CD4-positive, alpha-beta T cell (primary cell): ENCODE measurements at regions not wholly inside any gene's neighbourhood (a gene's known extent, or its start where the extent isn't known, plus 50 kb on each side); places are given as distances from the start of the nearest gene placed in this dataset.

ENCODE experiments used
- ATAC-seq: fragments of 200-7000 bp; cut with Tn5 transposase; one replicate; pipeline ENCODE4 v1.10.0; 2022; ENCODE audit warnings: mild to moderate bottlenecking; ENCODE audit not compliant: poor library complexity
- CTCF ChIA-PET: fragments of 350-600 bp; sonication (Branson Sonifier 250); formaldehyde crosslinking; loops from one replicate; lab custom pipeline; 2021; ENCODE audit warnings: antibody characterized with exemption, inconsistent platforms; lab: Charles Lee
- POLR2A ChIA-PET: fragments of 350-600 bp; sonication (Branson Sonifier 250); formaldehyde crosslinking; loops from one replicate; lab custom pipeline; 2021; ENCODE audit warnings: antibody characterized with exemption, inconsistent platforms; lab: Charles Lee
- DNase-seq, 14 experiments: peaks; one replicate each; pipeline ENCODE4 v3.0.0-alpha.2; 2013 to 2020; ENCODE audit warnings: mixed read lengths in 2 of 14
- H3K27ac ChIP-seq, 2 donors: one replicate each; pipeline versions ENCODE4 v1.5.1 to v1.7.0; 2013; ENCODE audit warnings: low read length in 2 of 2, low read depth in 1 of 2, mild to moderate bottlenecking in 1 of 2
- H3K27me3 ChIP-seq, 2 experiments: 1 replicate in 1 of 2; 2 replicates in 1 of 2; pipeline versions ENCODE4 v1.6.1 to v1.7.0; 2013; ENCODE audit warnings: low read length in 2 of 2, control low read depth in 1 of 2, mild to moderate bottlenecking in 1 of 2, moderate library complexity in 1 of 2; ENCODE audit not compliant: insufficient read depth in 2 of 2, control insufficient read depth in 1 of 2
- H3K36me3 ChIP-seq: one replicate; pipeline ENCODE4 v1.6.1; 2013; ENCODE audit warnings: low read length, control low read depth; ENCODE audit not compliant: insufficient read depth
- H3K4me1 ChIP-seq: one replicate; pipeline ENCODE4 v1.6.1; 2013; ENCODE audit warnings: low read length, control low read depth; ENCODE audit not compliant: insufficient read depth
- H3K4me3 ChIP-seq: one replicate; pipeline ENCODE4 v1.5.1; 2013; ENCODE audit warnings: mild to moderate bottlenecking, low read length, moderate library complexity
- H3K9me3 ChIP-seq, 2 experiments: 1 replicate in 1 of 2; 2 replicates in 1 of 2; pipeline versions ENCODE4 v1.6.1 to v1.7.0; 2013; ENCODE audit warnings: low read length in 2 of 2, mild to moderate bottlenecking in 2 of 2, control low read depth in 1 of 2, moderate library complexity in 1 of 2; ENCODE audit not compliant: control insufficient read depth in 1 of 2, insufficient read depth in 1 of 2
- H3K27ac Mint-ChIP-seq: one replicate; pipeline ENCODE4 v1.8.0; 2020; ENCODE audit warnings: mixed read lengths
- H3K27me3 Mint-ChIP-seq: one replicate; pipeline ENCODE4 v1.8.0; 2021; ENCODE audit warnings: mixed read lengths
- H3K36me3 Mint-ChIP-seq: one replicate; pipeline ENCODE4 v1.8.0; 2021; ENCODE audit warnings: low read depth, mixed read lengths
- H3K4me1 Mint-ChIP-seq: one replicate; pipeline ENCODE4 v1.8.0; 2021; ENCODE audit warnings: low read depth, mixed read lengths
- H3K4me3 Mint-ChIP-seq: one replicate; pipeline ENCODE4 v1.8.0; 2020; ENCODE audit warnings: mild to moderate bottlenecking, mixed read lengths
- H3K9me3 Mint-ChIP-seq: one replicate; pipeline ENCODE4 v1.8.0; 2020; ENCODE audit warnings: mixed read lengths
- intact Hi-C, 2 experiments: fragments of 100-400 bp; cut with DNase I in 1 of 2; cut with micrococcal nuclease in 1 of 2; formaldehyde crosslinking; loops; one replicate each; pipeline versions ENCODE4 v1.15.1 to v1.9.0; 2023 to 2025; cut with DNase I, micrococcal nuclease
- TF ChIP-seq, protein P1 (sequence below): fragments of 200-600 bp; IDR thresholded peaks from one replicate; pipeline ENCODE4 v1.8.0; 2022; ENCODE audit warnings: antibody characterized with exemption, mild to moderate bottlenecking

DNA sequence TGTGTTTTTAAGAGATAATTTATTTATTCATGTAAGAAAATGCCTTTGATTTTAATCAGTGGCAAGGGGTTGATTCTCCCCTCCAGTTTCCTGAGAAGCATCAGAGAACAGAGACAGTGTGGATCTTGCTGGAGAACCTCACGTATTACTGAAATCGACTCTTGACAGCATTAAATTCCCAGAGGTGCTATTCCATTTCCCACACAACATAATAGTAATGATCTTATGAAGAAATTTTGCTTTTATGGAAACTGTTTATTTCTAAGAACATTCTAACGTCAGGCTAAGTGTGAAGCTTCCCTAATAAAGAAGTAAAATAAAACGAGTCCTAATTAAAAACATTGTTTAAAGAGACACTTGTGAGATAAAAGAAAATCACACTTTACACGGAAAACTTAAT, 293.1 kb upstream of the NRP1 start:
- no peak for ATAC-seq
- peaks cover 8% of the 10 kb centered on the region for H3K27me3 Mint-ChIP-seq
- Histone ChIP-seq H3K36me3 (no peaks in the 10 kb centered on the region), H3K9me3 (no peaks in the 10 kb centered on the region), H3K27me3 (peaks cover 0 to 3% of the 10 kb centered on the region in 2 experiments), H3K4me1 (no peaks in the 10 kb centered on the region), H3K27ac (no peak overlapping the region), H3K4me3 (no peak overlapping the region)
- TF ChIP-seq, protein P1, sequence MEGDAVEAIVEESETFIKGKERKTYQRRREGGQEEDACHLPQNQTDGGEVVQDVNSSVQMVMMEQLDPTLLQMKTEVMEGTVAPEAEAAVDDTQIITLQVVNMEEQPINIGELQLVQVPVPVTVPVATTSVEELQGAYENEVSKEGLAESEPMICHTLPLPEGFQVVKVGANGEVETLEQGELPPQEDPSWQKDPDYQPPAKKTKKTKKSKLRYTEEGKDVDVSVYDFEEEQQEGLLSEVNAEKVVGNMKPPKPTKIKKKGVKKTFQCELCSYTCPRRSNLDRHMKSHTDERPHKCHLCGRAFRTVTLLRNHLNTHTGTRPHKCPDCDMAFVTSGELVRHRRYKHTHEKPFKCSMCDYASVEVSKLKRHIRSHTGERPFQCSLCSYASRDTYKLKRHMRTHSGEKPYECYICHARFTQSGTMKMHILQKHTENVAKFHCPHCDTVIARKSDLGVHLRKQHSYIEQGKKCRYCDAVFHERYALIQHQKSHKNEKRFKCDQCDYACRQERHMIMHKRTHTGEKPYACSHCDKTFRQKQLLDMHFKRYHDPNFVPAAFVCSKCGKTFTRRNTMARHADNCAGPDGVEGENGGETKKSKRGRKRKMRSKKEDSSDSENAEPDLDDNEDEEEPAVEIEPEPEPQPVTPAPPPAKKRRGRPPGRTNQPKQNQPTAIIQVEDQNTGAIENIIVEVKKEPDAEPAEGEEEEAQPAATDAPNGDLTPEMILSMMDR = no peak
- intact Hi-C loops = no loop called here
- POLR2A ChIA-PET = no interaction called here
- H3K9me3 Mint-ChIP-seq = no peaks in the 10 kb centered on the region
- no peaks in the 10 kb centered on the region for H3K36me3 Mint-ChIP-seq
- no peak overlapping the region for H3K27ac Mint-ChIP-seq
- no peaks in the 10 kb centered on the region for H3K4me1 Mint-ChIP-seq
- CTCF ChIA-PET = no interaction called here
- H3K4me3 Mint-ChIP-seq = no peak overlapping the region
- no peak for DNase-seq

DNA sequence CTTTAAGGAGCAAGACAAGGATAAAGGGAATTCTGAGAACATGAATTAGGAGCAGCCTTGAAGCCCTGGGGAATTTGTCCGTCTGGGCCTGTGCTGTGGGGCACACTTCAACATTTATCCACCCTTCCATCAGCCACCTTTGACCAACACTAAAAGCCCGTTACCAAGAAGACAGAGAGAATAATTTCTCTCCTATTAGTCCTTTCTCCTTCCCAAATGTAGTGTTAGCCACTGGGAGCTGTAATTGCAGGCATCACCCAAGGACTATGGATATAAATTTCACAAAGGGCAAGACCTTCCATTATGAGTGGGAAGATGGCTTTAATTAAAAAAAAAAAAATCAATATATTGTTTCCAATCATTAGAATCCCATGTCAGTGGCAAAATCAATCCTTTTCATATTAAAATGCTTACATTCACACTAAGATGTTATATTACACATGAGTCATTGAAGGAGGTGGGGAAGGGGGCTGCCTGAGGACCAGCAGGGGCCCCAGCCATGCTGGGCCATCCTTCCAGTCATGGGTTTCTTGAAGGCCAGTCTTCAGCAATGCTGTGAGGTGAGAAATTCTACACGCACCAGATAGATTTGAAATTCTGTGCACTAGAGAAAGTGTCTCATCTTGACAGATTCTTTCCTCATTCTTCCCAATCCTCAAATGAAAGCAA, 292.5 kb upstream of the NRP1 start:
- TF ChIP-seq, protein P1 = no peak
- CTCF ChIA-PET = no interaction called here
- ATAC-seq (no peak), DNase-seq (no peak)
- H3K36me3 Mint-ChIP-seq = no peaks in the 10 kb centered on the region
- H3K27me3 Mint-ChIP-seq = peaks cover 8% of the 10 kb centered on the region
- POLR2A ChIA-PET = no interaction called here
- H3K36me3 ChIP-seq = no peaks in the 10 kb centered on the region
- no peaks in the 10 kb centered on the region for H3K4me1 Mint-ChIP-seq
- no peaks in the 10 kb centered on the region for H3K9me3 ChIP-seq
- no peak overlapping the region for H3K27ac ChIP-seq
- H3K4me1 ChIP-seq = no peaks in the 10 kb centered on the region
- H3K4me3 ChIP-seq = no peak overlapping the region
- no peak overlapping the region for H3K4me3 Mint-ChIP-seq
- H3K9me3 Mint-ChIP-seq = no peaks in the 10 kb centered on the region
- peaks cover 0 to 3% of the 10 kb centered on the region in 2 experiments for H3K27me3 ChIP-seq
- H3K27ac Mint-ChIP-seq = no peak overlapping the region
- intact Hi-C loops = no loop called here

- Mint-ChIP-seq H3K36me3 (no peaks in the 10 kb centered on the region), H3K4me3 (no peak overlapping the region), H3K27me3 (peaks cover 4% of the 10 kb centered on the region), H3K9me3 (no peaks in the 10 kb centered on the region), H3K4me1 (no peaks in the 10 kb centered on the region), H3K27ac (no peak overlapping the region)
- no peak for ATAC-seq
- Histone ChIP-seq H3K4me3 (no peak overlapping the region), H3K36me3 (no peaks in the 10 kb centered on the region), H3K9me3 (peaks cover 0 to 4% of the 10 kb centered on the region in 2 experiments), H3K27ac (no peak overlapping the region), H3K4me1 (no peaks in the 10 kb centered on the region), H3K27me3 (no peaks in the 10 kb centered on the region)
- TF ChIP-seq, protein P1 = no peak
- POLR2A ChIA-PET = no interaction called here
- DNase-seq = no peak
- CTCF ChIA-PET = no interaction called here
- intact Hi-C loops = no loop called here
These were observed 289.2 kb upstream of the NRP1 start for GRCh38 chr10:33623669-33624068.
